A549 (cell line): ENCODE measurements at regions not wholly inside any gene's neighbourhood (a gene's known extent, or its start where the extent isn't known, plus 50 kb on each side); places are given as distances from the start of the nearest gene placed in this dataset.

Experiments used
- CTCF ChIP-seq: fragments of >200 bp; sonication (Bioruptor Twin); formaldehyde crosslinking; IDR thresholded peaks from 3 replicates; pipeline ENCODE4 v1.5.1; 2016
- ESRRA ChIP-seq: fragments of 150-350 bp; IDR thresholded peaks from 2 replicates; pipeline ENCODE4 v1.6.1; 2014; ENCODE audit warnings: mild to moderate bottlenecking, low read length, borderline replicate concordance
- POLR2AphosphoS2 ChIP-seq: conservative IDR thresholded peaks from 2 replicates; pipeline ENCODE4 v1.6.1; 2012; ENCODE audit warnings: low read length, improper control_type of control experiment, inconsistent platforms
- SMC3 ChIP-seq: fragments of >200 bp; sonication (Bioruptor Twin); formaldehyde crosslinking; IDR thresholded peaks from 3 replicates; pipeline ENCODE4 v1.6.1; 2018; ENCODE audit warnings: inconsistent platforms
- USF2 ChIP-seq: fragments of 450-650 bp; IDR thresholded peaks from 2 replicates; pipeline ENCODE4 v1.6.1; 2014; ENCODE audit warnings: antibody characterized with exemption

GRCh38 chr7:130943981-130944380 lies 210.0 kb upstream of the KLF14 start:
- TF ChIP-seq POLR2AphosphoS2 (no peak), ESRRA (no peak), SMC3 (no peak), CTCF (no peak), USF2 (no peak)
